ENCODE measurements at regions not wholly inside any gene's neighbourhood (a gene's known extent, or its start where the extent isn't known, plus 50 kb on each side); places are given as distances from the start of the nearest gene placed in this dataset.

GRCh38 chr2:48112911-48113680 lies 201.4 kb upstream of the FOXN2 start:
- Mint-ChIP-seq H3K36me3 (no peaks in the 10 kb centered on the region), H3K9me3 (no peaks in the 10 kb centered on the region), H3K27me3 (ENCODE audit: low read depth) (no peaks in the 10 kb centered on the region), H3K27ac (peak overlapping the region; percentile 69), H3K4me3 (peak overlapping the region; percentile 38), H3K4me1 (peaks cover 46% of the 10 kb centered on the region)
- no peak for DNase-seq (ENCODE audit: low spot score in 2 of 2, unreplicated experiment in 2 of 2)
- TF ChIP-seq CTCF (IDR thresholded peaks at IDR 0.05; ENCODE audit: unreplicated experiment), result no peak

DNA sequence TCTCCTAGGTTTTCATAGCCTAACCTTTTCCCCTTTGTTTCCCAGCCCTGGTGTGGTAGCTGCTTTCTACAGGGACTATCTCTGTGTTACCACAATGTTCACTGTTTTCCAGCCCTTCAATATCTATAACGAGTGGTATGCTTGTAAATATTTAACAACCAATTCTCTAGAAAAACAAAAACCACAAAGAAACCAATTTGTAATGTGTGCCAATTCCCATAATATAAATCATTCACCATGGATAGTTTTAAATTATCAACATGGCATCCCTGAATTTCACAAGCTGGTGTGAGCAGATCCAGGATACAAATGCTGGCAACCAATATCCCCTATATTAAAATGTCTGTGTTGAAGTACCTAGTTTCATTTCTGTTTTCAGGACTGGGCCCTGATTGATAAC lies 200.7 kb upstream of the FOXN2 start:
- no peak for TF ChIP-seq CTCF (IDR thresholded peaks at IDR 0.05; ENCODE audit: unreplicated experiment)
- peak overlapping the region; percentile 69 for H3K27ac Mint-ChIP-seq
- H3K4me1 Mint-ChIP-seq, result peaks cover 46% of the 10 kb centered on the region
- no peaks in the 10 kb centered on the region for H3K36me3 Mint-ChIP-seq
- no peaks in the 10 kb centered on the region for H3K9me3 Mint-ChIP-seq
- H3K27me3 Mint-ChIP-seq (ENCODE audit: low read depth), result no peaks in the 10 kb centered on the region
- DNase-seq (ENCODE audit: low spot score in 2 of 2, unreplicated experiment in 2 of 2), result no peak
- H3K4me3 Mint-ChIP-seq, result no peak overlapping the region

DNA sequence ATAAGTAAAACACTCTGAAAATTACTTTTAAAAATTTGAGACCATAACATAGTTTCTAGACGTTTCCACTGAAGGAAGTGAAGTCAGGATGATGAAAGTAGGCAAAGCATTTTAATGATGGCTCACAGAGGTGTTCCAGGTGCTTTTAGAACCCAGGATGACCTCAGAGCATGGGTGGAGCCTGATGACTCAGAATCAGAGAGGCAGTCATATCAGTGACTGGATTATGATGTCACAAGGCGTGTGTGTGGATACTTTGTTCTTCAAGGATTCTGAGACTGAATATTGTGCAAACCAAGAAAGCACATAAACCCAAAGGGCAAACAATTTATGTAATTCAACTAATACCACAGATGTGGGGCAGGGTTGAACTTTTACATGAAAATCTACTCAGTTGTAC lies 200.2 kb upstream of the FOXN2 start:
- no peaks in the 10 kb centered on the region for H3K36me3 Mint-ChIP-seq
- no peak overlapping the region for H3K4me3 Mint-ChIP-seq
- H3K27ac Mint-ChIP-seq, result peak overlapping the region; percentile 43
- no peaks in the 10 kb centered on the region for H3K9me3 Mint-ChIP-seq
- TF ChIP-seq CTCF (IDR thresholded peaks at IDR 0.05; ENCODE audit: unreplicated experiment), result no peak
- no peaks in the 10 kb centered on the region for H3K27me3 Mint-ChIP-seq (ENCODE audit: low read depth)
- no peak for DNase-seq (ENCODE audit: low spot score in 2 of 2, unreplicated experiment in 2 of 2)
- H3K4me1 Mint-ChIP-seq, result peaks cover 41% of the 10 kb centered on the region

DNA sequence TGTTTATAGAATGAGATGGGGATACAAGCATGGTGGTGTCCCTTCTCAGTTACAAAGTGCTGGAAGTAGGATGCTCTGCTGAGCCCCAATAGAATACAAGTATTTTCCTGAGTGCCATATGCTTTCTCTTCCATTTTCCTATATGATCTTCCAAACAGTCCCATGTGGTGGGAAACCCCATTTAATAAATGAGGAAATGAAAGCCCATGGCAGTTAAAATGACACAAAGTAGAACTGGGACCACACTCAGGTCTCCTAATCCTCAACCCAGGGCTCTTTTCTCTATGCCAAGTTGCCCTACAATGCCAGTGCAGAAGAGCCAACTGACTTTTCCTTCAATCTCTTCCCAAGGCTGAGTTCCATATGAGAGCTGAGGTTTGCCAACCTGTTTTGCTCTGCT lies 198.0 kb upstream of the FOXN2 start:
- Mint-ChIP-seq H3K36me3 (no peaks in the 10 kb centered on the region), H3K9me3 (no peaks in the 10 kb centered on the region), H3K27ac (no peak overlapping the region), H3K4me3 (no peak overlapping the region), H3K27me3 (ENCODE audit: low read depth) (no peaks in the 10 kb centered on the region), H3K4me1 (peaks cover 21% of the 10 kb centered on the region)
- no peak for TF ChIP-seq CTCF (IDR thresholded peaks at IDR 0.05; ENCODE audit: unreplicated experiment)
- no peak for DNase-seq (ENCODE audit: low spot score in 2 of 2, unreplicated experiment in 2 of 2)

- H3K27me3 Mint-ChIP-seq (ENCODE audit: low read depth), result no peaks in the 10 kb centered on the region
- H3K4me1 Mint-ChIP-seq, result peaks cover 5% of the 10 kb centered on the region
- H3K9me3 Mint-ChIP-seq, result no peaks in the 10 kb centered on the region
- no peak for DNase-seq (ENCODE audit: low spot score in 2 of 2, unreplicated experiment in 2 of 2)
- H3K4me3 Mint-ChIP-seq, result no peak overlapping the region
- no peak overlapping the region for H3K27ac Mint-ChIP-seq
- TF ChIP-seq CTCF (IDR thresholded peaks at IDR 0.05; ENCODE audit: unreplicated experiment), result no peak
- H3K36me3 Mint-ChIP-seq, result no peaks in the 10 kb centered on the region
These were observed 195.6 kb upstream of the FOXN2 start for GRCh38 chr2:48118895-48119294.
